ENCODE measurements at regions not wholly inside any gene's neighbourhood (a gene's known extent, or its start where the extent isn't known, plus 50 kb on each side); places are given as distances from the start of the nearest gene placed in this dataset.

DNA sequence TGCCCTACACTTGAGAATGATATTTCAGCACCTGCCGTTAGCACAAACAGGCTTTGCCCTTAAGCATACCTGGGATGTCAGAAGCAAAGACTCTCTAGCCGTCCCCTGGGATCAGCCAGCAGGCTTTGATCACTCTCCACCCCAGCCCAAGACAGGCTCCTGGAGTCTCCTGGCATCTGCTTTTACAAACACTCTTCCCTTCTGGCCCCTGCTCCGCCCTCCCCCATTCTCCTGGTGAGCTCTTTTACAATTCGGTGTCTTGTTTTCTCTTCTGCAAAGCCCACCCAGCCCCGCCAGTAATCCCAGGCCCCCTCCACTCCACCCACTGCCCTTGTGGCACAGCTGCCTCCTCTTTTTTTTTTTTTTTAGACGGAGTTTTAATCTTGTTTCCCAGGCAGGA is 50.4 kb downstream of the KATNIP start:
- TF ChIP-seq, protein P1, sequence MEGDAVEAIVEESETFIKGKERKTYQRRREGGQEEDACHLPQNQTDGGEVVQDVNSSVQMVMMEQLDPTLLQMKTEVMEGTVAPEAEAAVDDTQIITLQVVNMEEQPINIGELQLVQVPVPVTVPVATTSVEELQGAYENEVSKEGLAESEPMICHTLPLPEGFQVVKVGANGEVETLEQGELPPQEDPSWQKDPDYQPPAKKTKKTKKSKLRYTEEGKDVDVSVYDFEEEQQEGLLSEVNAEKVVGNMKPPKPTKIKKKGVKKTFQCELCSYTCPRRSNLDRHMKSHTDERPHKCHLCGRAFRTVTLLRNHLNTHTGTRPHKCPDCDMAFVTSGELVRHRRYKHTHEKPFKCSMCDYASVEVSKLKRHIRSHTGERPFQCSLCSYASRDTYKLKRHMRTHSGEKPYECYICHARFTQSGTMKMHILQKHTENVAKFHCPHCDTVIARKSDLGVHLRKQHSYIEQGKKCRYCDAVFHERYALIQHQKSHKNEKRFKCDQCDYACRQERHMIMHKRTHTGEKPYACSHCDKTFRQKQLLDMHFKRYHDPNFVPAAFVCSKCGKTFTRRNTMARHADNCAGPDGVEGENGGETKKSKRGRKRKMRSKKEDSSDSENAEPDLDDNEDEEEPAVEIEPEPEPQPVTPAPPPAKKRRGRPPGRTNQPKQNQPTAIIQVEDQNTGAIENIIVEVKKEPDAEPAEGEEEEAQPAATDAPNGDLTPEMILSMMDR (IDR thresholded peaks at IDR 0.05) = no peak
- no peak for TF ChIP-seq POLR2A (IDR thresholded peaks at IDR 0.05)

Data from heart left ventricle (tissue), 13 donors.